Large intestine (tissue), 3 donors: ENCODE measurements at regions not wholly inside any gene's neighbourhood (a gene's known extent, or its start where the extent isn't known, plus 50 kb on each side); places are given as distances from the start of the nearest gene placed in this dataset.
"Not testable (repeated sequence)": the region's sequence is repeated elsewhere in the genome, so short reads cannot be mapped to it uniquely, and the experiment has no call there.

ENCODE experiments used
- DNase-seq, 2 donors: peaks; one replicate each; pipeline versions ENCODE4 v3.0.0 to v3.0.0-alpha.2; 2013
- H3K27ac ChIP-seq: one replicate; pipeline ENCODE4 v1.5.1; 2013; ENCODE audit warnings: low read length
- H3K27me3 ChIP-seq: 2 replicates; pipeline ENCODE4 v1.6.1; 2013; ENCODE audit warnings: low read length; ENCODE audit not compliant: control insufficient read depth, insufficient read depth
- H3K36me3 ChIP-seq: 2 replicates; pipeline ENCODE4 v1.6.1; 2013; ENCODE audit warnings: low read length; ENCODE audit not compliant: control insufficient read depth, insufficient read depth
- H3K4me1 ChIP-seq: one replicate; pipeline ENCODE4 v1.6.1; 2013; ENCODE audit warnings: low read length; ENCODE audit not compliant: control insufficient read depth, insufficient read depth
- H3K4me3 ChIP-seq: one replicate; pipeline ENCODE4 v1.5.1; 2013; ENCODE audit warnings: low read length
- H3K9me3 ChIP-seq: one replicate; pipeline ENCODE4 v1.6.1; 2013; ENCODE audit warnings: mild to moderate bottlenecking, low read depth, low read length, moderate library complexity; ENCODE audit not compliant: control insufficient read depth
- WGBS: methylation state at CpG from one replicate; pipeline ENCODE4 v1.1.5; 2013; ENCODE audit warnings: low lambda C conversion rate; ENCODE audit not compliant: insufficient coverage; 5-methylcytosine and 5-hydroxymethylcytosine counted together

DNA sequence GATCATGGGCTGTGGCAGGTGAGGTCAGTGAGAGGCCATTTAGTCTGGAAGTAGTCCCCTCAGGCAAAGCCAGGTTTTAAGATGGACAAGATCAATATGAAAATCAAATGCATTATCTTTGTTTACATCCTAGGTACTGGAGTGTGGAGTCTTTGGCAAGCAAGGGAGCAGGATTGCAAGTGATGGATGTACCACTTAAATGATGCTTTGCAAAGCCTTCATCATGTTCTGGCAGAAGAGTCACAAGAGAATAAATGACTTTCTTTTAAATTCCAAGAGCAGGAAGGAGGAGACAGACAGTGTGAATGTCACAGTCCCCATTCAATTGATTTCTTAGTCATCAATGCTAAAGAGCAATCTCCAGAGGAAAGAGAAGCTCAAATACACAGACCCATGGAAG, 908.3 kb downstream of the FAM181B start:
- DNase-seq = no peak
- Histone ChIP-seq H3K27me3 (no peaks in the 10 kb centered on the region), H3K9me3 (no peaks in the 10 kb centered on the region), H3K36me3 (no peaks in the 10 kb centered on the region), H3K4me3 (no peak overlapping the region), H3K4me1 (no peaks in the 10 kb centered on the region), H3K27ac (no peak overlapping the region)

DNA sequence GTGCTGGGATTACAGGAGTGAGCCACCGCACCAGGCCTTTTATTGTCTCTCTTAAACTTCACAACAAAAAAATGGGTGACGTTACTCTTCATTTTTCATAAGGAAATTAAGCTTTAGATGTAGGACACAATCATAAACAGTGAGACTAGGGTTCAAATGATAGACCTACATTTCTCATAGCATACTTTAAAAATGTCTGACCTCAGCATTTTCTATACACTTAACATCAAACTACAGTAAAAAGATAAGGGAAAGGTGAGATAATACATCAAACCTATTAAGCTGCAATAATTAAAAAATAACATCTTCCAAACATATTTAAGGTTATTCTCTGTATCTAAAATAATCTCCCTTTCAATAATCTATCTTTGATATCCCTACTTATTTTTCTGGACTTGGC, 914.2 kb downstream of the FAM181B start:
- WGBS = no CpG with 5 or more reads among the region's 2 CpGs

DNA sequence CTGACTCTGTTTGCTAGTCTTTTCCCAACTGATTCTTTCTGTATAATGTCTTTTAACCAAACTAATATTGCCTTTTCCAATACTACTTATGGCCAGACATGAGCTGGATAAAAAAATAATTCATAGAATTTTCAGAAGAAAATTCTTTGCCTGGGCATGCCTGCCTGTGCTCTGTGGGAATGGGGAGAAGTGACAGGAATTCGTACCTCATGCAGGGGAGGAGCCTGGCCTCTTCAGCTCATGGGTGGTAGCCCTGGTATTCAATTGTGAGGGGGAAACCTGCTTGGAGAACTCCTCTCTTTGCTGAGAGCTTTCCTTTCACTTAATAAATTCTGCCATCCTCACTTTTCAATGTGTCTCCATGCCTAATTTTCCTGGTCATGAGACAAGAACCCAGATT, 928.8 kb downstream of the FAM181B start:
- Histone ChIP-seq H3K9me3 (no peaks in the 10 kb centered on the region), H3K27ac (no peak overlapping the region), H3K4me3 (no peak overlapping the region), H3K27me3 (no peaks in the 10 kb centered on the region), H3K4me1 (no peaks in the 10 kb centered on the region), H3K36me3 (no peaks in the 10 kb centered on the region)
- DNase-seq = no peak
- WGBS = no CpG with 5 or more reads among the region's 1 CpG

More for the DNA sequence above, 914.2 kb downstream of the FAM181B start:
- no peaks in the 10 kb centered on the region for H3K9me3 ChIP-seq
- H3K27ac ChIP-seq = no peak overlapping the region
- no peaks in the 10 kb centered on the region for H3K36me3 ChIP-seq
- no peaks in the 10 kb centered on the region for H3K4me1 ChIP-seq
- H3K27me3 ChIP-seq = no peaks in the 10 kb centered on the region
- no peak for DNase-seq
- H3K4me3 ChIP-seq = no peak overlapping the region

DNA sequence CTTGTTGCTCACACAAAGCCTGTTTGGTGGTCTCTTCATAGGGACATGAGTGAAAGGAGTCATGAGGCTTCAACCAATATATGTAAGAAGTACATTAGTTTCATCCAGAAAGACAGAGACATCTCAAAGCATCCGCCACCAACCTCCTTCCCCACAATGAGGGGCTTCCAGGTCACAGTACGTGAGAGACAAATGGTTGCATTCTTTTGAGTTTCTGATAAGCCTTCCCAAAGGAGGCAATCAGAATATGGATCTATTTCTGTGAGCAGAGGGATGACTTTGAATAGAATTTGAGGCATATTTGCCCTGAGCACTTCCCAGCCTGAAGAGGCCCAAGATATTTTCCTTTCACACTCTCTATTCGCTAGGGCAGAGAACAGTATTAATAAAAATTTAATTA, 931.1 kb downstream of the FAM181B start:
- Histone ChIP-seq H3K4me3 (no peak overlapping the region), H3K36me3 (no peaks in the 10 kb centered on the region), H3K27ac (no peak overlapping the region), H3K4me1 (no peaks in the 10 kb centered on the region), H3K9me3 (no peaks in the 10 kb centered on the region), H3K27me3 (no peaks in the 10 kb centered on the region)
- no peak for DNase-seq
- 100% methylated on average over 1 of the region's 3 CpGs for WGBS

DNA sequence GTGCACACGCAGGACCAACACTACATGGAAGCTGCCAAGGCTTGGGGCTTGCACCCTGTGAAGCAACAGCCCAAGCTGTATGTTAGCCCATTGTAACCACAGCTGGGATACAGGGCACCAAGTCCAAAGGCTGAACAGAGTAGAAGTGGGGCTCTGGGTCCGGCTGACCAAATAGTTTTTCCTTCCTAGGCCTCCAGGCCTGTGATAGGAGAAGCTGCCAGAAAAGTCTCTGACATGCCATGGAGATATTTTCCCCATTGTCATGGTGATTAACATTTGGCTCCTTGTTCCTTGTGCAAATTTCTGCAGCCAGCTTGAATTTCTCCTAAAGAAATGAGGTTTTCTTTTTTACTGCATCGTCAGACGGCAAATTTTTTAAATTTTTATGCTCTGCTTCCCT, 941.2 kb downstream of the FAM181B start:
- Histone ChIP-seq H3K4me3 (no peak overlapping the region), H3K27ac (no peak overlapping the region), H3K36me3 (no peaks in the 10 kb centered on the region), H3K27me3 (no peaks in the 10 kb centered on the region), H3K4me1 (no peaks in the 10 kb centered on the region), H3K9me3 (no peaks in the 10 kb centered on the region)
- 93% methylated on average over 2 of the region's 4 CpGs for WGBS
- no peak for DNase-seq

DNA sequence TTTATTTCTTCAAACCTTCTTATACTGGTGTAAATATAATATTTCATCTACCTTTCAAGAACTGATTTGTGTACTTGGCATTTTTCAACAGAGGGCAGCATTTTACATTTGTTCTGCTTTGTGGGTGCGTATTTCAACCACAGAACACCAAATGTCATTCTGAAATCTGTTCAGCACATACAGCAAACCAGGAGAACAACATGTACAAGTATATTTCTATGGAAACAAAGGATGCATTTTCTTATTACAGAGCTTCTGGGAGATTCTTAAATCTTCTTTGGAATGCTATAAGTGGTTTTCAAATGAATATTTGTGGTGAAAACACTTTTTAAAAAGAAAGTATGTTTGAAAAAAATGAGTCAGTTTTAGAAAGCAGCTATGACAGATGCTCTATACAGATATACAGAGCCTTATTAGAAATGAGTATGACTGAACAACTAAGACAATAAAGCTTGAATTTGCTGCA, 946.0 kb downstream of the FAM181B start:
- DNase-seq = no peak
- no CpG with 5 or more reads among the region's 1 CpG for WGBS
- no peaks in the 10 kb centered on the region for H3K4me1 ChIP-seq
- H3K9me3 ChIP-seq = no peaks in the 10 kb centered on the region
- no peaks in the 10 kb centered on the region for H3K36me3 ChIP-seq
- H3K4me3 ChIP-seq = no peak overlapping the region
- H3K27me3 ChIP-seq = no peaks in the 10 kb centered on the region
- H3K27ac ChIP-seq = no peak overlapping the region

DNA sequence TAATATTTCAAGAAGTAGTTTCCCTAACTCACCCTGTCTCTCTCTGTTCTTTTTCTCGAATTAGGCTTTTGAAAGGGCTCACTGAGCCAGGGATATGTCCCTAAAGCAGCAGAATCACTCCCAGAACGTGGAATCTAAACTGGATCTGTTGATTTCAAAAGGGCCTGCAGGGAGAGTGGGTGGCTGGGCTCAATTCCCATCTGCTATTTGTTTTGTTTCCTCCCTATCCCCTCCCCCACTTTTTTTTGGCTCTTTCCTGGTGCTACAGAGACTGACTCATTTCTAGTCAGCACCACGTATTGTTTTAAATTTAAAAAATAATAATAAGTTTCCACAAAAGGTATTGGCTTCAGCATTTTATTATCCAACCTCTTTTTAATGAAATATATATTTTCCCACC, 961.5 kb downstream of the FAM181B start:
- H3K9me3 ChIP-seq = no peaks in the 10 kb centered on the region
- WGBS = no CpG with 5 or more reads among the region's 3 CpGs
- no peaks in the 10 kb centered on the region for H3K4me1 ChIP-seq
- H3K36me3 ChIP-seq = no peaks in the 10 kb centered on the region
- H3K27me3 ChIP-seq = no peaks in the 10 kb centered on the region
- DNase-seq = no peak
- H3K4me3 ChIP-seq = no peak overlapping the region
- no peak overlapping the region for H3K27ac ChIP-seq

DNA sequence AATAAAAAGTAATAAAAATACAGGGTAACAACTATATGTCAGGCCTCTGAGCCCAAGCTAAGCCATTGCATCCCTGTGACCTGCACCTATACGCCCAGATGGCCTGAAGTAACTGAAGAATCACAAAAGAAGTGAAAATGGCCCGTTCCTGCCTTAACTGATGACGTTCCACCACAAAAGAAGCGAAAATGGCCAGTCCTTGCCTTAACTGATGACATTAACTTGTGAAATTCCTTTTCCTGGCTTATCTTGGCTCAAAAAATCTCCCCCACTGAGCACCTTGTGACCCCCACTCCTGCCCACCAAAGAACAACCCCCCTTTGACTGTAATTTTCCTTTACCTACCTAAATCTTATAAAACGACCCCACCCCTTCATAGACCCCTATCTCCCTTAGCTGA, 963.8 kb downstream of the FAM181B start:
- H3K4me1 ChIP-seq, H3K27me3 ChIP-seq, H3K36me3 ChIP-seq, H3K9me3 ChIP-seq, H3K4me3 ChIP-seq, H3K27ac ChIP-seq, DNase-seq: not testable (repeated sequence)
- 63% methylated on average over 2 of the region's 5 CpGs for WGBS

DNA sequence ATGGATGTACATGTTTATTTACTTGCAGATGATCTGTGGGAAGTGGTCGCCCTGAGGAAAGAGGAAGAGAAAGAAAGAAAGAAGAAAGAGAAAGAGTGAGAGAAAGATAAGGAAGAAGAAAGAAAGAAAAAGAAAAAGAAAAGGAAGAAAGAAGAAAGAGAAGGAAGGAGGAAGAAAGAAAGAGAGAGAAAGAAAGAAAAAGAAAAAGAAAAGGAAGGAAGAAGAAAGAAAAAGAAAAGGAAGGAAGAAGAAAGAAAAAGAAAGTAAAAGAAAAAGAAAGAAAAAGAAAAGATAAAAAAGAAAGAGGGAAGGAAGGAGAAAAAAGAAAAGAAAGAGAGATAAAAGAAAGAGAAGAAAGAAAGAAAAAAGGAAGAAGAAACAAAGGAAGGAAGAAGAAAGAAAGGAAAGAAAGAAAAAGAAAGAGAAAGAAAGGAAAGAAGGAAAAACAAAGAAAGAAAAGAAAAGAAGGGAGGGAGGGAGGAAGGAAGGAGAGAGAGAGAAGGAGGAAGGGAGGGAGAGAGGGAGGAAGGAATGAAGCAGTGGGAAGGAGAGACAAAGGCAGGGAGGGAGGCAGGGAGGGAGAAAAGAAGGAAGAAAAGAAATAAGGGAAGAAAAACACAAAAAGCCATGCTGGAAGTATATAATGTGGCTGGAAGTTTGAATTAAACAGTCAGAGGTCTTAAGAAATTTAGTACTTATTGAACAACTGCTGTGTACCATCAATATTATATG, 976.6 kb downstream of the FAM181B start:
- Histone ChIP-seq H3K4me3 (no peak overlapping the region), H3K27me3 (no peaks in the 10 kb centered on the region), H3K4me1 (no peaks in the 10 kb centered on the region), H3K36me3 (no peaks in the 10 kb centered on the region), H3K27ac (no peak overlapping the region), H3K9me3 (no peaks in the 10 kb centered on the region)
- WGBS = 84% methylated on average over 1 of the region's 1 CpG
- DNase-seq = no peak

DNA sequence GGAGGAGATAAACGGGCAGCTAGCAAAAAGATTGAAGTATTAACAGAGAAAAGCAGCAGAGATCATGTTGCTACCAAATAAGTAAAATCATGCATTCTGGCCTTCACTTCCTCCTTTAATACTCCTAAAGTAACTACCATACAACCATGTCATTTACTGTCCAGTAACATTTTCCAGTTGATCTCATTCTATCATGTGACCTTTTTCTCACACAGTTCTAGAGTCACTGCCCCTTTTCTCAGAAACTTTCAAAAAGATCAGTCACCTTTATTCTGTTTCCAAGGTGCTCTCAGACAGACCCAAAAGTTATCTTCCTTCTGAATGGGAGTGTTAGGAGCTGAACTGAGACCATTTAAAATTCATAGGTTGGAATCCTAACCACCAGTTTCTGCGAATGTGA, 984.4 kb downstream of the FAM181B start:
- H3K4me3 ChIP-seq = no peak overlapping the region
- H3K27ac ChIP-seq = no peak overlapping the region
- 100% methylated on average over 1 of the region's 2 CpGs for WGBS
- no peaks in the 10 kb centered on the region for H3K36me3 ChIP-seq
- H3K27me3 ChIP-seq = no peaks in the 10 kb centered on the region
- no peak for DNase-seq
- H3K9me3 ChIP-seq = peaks cover 6% of the 10 kb centered on the region
- no peaks in the 10 kb centered on the region for H3K4me1 ChIP-seq
